ENCODE measurements at regions not wholly inside any gene's neighbourhood (a gene's known extent, or its start where the extent isn't known, plus 50 kb on each side); places are given as distances from the start of the nearest gene placed in this dataset.
A peak's percentile ranks its signal among the peaks of the same experiment; 100 is the strongest.
"Not testable (repeated sequence)": the region's sequence is repeated elsewhere in the genome, so short reads cannot be mapped to it uniquely, and the experiment has no call there.

GRCh38 chr12:127153996-127154395 lies 1113.0 kb upstream of the TMEM132C start:
- DNase-seq (ENCODE audit: low spot score): no peak
- in situ Hi-C loops (cut with HindIII; ENCODE audit: low sequenced_read_pairs): no loop called here

- in situ Hi-C loops (cut with HindIII; ENCODE audit: low sequenced_read_pairs); DNase-seq (ENCODE audit: low spot score): not testable (repeated sequence)
These were observed 1112.1 kb upstream of the TMEM132C start for GRCh38 chr12:127154830-127155229.

DNA sequence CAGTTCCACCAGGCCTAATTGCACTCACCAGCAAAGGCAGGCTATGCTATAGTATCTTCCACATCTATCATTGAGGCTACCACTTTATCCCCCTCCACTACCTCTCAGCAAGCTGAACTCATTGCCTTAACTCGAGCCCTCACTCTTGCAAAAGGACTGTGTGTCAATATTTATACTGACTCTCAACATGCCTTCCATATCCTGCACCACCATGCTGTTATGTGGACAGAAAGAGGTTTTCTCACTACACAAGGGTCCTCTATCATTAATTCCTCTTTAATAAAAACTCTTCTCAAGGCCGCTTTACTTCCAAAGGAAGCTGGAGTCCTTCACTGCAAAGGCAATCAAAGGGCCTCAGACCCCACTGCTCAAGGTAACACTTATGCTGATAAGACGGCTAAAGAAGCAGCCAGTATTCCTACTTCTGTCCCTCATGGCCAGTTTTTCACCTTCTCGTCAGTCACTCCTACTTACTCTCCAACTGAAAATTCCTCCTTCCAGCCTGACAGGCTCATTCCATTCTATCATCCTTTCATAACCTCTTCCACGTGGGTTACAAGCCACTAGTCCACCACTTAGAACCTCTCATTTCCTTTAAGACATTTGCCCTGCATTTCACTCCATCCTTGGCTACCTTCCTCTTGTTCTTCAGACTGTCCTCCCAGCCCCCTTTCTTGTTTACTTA lies 1110.9 kb upstream of the TMEM132C start:
- DNase-seq (ENCODE audit: low spot score); in situ Hi-C loops (cut with HindIII; ENCODE audit: low sequenced_read_pairs): not testable (repeated sequence)

GRCh38 chr12:127157501-127158366 lies 1109.2 kb upstream of the TMEM132C start:
- in situ Hi-C loops (cut with HindIII; ENCODE audit: low sequenced_read_pairs); DNase-seq (ENCODE audit: low spot score): not testable (repeated sequence)

DNA sequence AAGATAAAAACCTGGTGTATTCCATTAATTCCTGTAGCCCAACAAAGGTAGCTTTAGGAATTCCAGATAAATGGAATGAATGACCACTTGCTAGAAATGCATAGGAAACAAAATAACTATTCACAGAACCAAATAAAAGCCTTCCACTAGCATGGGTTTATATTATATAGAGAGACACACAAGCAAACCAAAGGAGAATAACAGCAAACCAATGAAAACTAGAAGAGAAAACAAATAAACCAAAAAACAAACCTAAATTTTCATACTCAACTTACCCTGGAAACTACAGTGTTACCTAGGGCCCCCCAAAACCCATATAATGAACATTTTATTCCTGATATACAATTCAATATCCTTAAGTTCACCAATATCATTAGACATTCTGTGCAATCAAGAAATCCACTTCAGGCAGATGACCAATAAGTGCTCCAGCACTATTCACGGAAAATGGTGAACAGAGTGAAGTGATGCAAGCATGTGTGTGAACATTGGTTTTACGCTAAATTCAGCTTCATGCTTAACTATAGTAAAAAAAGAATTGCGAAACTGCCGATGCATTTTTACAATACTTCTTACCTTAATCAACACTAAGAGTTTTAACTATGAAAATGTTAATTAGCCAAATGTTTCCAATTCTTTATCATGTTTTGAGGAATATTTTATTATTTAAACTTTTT lies 1108.4 kb upstream of the TMEM132C start:
- in situ Hi-C loops (cut with HindIII; ENCODE audit: low sequenced_read_pairs): no loop called here
- no peak for DNase-seq (ENCODE audit: low spot score)

GRCh38 chr12:127161466-127161865 lies 1105.5 kb upstream of the TMEM132C start:
- in situ Hi-C loops (cut with HindIII; ENCODE audit: low sequenced_read_pairs): no loop called here

GRCh38 chr12:127162307-127162706 lies 1104.7 kb upstream of the TMEM132C start:
- peak; percentile 18 for DNase-seq (ENCODE audit: low spot score)
- in situ Hi-C loops (cut with HindIII; ENCODE audit: low sequenced_read_pairs): no loop called here

More at GRCh38 chr12:127161466-127161865, 1105.5 kb upstream of the TMEM132C start:
- no peak for DNase-seq (ENCODE audit: low spot score)

- no peak for DNase-seq (ENCODE audit: low spot score)
- in situ Hi-C loops (cut with HindIII; ENCODE audit: low sequenced_read_pairs): no loop called here
These were observed 1104.1 kb upstream of the TMEM132C start for GRCh38 chr12:127162902-127163301.

DNA sequence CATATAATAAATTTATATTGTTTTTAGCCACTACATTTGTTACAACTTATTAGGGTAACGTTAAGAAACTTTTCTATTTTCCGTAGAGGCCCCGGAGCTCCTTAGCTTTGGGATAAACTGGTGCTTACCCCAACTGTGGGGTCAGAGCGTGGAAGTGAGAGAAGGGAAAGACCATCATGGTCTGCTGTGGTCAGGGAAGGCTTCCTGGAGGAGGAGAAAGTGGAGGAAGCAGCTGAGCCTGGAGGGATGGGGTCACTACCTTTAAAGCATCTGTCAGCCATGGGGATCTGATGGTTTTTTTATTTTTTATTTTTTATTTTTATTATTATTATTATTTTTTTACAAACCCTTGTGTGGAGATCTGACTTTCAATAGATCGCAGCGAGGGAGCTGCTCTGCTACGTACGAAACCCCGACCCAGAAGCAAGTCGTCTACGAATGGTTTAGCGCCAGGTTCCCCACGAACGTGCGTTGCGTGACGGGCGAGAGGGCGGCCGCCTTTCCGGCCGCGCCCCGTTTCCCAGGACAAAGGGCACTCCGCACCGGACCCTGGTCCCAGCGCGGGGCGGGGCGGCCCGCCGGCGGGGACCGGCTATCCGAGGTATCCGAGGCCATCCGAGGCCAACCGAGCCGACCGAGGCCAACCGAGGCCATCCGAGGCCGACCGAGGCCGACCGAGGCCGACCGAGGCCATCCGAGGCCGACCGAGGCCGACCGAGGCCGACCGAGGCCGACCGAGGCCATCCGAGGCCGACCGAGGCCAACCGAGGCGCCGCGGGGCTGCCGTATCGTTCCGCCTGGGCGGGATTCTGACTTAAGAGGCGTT lies 1101.2 kb upstream of the TMEM132C start:
- in situ Hi-C loops (cut with HindIII; ENCODE audit: low sequenced_read_pairs): no loop called here

DNA sequence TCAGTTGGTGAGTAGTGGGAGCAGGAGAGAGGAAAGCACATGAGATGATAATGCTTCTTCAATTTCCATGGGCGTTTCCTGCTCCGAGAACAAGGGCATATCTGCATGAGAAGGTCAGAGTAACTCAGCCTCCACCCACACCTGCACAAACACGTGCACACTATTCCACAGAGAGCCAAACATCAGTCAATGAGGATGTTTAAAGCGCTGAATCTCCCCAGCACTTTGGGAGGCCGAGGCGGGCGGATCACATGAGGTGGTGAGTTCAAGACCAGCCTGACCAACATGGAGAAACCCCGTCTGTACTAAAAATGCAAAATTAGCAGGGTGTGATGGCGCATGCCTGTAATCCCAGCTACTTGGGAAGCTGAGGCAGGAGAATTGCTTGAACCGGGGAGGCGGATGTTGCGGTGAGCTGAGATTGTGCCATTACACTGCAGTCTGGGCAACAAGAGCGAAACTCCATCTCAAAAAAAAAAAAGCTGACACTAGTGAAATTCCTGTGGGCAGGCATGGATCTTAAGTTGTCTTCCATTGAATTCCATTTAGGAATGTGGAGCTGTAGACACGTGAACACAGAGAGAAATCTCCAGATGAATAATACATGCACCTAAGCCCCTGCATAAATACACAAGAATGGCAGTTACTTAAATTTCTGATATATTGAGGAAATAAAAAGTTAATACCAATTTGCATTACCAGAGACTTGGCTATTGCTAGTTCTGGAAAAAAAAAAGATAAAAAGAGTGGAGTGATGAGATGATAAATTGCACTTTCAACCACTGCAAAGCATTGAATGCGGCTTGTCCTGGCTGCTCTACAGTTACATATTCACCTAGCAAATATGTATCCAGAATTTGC lies 1097.4 kb upstream of the TMEM132C start:
- in situ Hi-C loops (cut with HindIII; ENCODE audit: low sequenced_read_pairs): no loop called here
- DNase-seq (ENCODE audit: low spot score): no peak

More for the DNA sequence above, 1101.2 kb upstream of the TMEM132C start:
- DNase-seq (ENCODE audit: low spot score): peak; percentile 76

DNA sequence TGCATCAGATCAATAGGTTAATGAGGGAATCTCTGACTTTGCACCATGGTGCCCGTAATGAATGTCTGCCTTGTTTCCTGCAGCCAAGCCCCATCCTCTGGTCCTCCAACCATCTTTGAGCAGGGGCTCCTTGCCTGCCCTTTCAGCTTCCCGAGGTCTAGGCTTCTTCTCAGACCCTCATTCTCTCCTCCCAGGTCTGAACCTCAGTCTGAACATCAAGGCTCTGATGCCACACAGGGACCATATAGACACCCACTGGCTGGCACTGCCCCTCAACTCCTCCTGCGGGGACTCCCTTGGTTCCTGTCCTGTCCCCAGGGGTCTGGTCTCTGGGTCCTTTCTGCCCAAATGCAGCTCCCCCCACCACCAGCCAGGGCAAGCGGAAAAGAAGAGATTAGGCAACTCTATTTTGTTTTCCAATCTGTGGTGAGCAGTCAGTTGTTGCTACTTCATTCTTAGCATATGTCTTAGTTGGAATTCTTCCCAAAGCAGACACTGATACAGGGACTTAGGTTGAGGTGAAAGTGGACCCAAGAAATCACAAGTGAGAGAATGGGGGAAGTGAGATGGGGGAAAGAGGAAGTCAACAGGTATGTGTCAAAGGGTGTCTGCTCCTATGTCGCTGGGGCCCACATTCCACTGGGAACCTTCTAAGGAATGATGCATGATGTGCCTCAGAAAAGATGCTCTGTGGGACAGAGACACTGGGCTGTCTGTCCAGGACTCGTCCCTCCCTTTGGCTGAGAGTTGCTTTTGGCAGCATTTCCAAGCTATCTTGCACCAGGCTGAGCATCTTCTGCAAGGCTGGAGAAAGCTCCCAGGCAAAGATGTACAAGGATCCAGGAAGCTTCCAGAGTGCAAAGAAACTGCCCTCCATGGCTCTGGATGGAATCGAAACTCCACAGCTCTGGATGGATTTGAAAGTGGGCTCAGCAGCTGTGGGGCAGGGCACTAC lies 1096.5 kb upstream of the TMEM132C start:
- in situ Hi-C loops (cut with HindIII; ENCODE audit: low sequenced_read_pairs): no loop called here

GRCh38 chr12:127172861-127173260 lies 1094.1 kb upstream of the TMEM132C start:
- no peak for DNase-seq (ENCODE audit: low spot score)
- in situ Hi-C loops (cut with HindIII; ENCODE audit: low sequenced_read_pairs): no loop called here

More for the DNA sequence above, 1096.5 kb upstream of the TMEM132C start:
- DNase-seq (ENCODE audit: low spot score): no peak

DNA sequence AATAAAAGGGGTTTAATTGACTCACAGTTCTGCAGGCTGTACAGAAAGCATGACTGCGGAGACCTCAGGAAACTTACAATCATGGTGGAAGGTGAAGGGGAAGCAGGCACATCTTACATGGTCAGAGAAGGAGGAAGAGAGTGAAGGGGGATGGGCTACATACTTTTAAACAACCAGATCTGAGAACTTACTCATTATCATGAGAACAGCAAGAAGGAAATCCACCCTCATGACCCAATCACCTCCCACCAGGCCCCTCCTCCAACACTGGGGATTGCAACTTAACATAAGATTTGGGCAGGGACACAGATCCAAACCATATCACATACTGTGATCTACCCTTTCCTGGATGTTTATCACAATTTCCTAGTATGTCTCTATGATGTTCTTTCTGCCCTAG lies 1093.0 kb upstream of the TMEM132C start:
- in situ Hi-C loops (cut with HindIII; ENCODE audit: low sequenced_read_pairs); DNase-seq (ENCODE audit: low spot score): not testable (repeated sequence)

DNA sequence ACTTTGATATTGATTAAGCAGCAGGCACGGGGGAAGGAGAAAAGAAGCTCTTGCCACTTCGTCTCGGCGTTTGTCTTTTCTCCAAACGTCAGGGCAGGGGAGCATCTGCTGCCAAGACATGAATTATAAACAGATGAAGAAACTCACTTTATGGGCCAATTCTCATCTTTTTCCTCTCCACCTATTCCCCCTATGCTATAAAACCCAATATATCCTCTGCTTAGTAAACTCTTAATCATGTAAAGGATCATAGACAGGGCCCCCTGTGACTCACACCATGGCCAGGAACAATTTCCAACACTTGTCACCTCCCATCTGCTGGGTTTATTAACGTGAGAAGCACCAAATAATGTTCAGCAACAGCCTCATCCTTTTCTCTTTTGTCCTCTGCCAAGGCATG lies 1092.1 kb upstream of the TMEM132C start:
- peak; percentile 10 for DNase-seq (ENCODE audit: low spot score)
- in situ Hi-C loops (cut with HindIII; ENCODE audit: low sequenced_read_pairs): no loop called here

DNA sequence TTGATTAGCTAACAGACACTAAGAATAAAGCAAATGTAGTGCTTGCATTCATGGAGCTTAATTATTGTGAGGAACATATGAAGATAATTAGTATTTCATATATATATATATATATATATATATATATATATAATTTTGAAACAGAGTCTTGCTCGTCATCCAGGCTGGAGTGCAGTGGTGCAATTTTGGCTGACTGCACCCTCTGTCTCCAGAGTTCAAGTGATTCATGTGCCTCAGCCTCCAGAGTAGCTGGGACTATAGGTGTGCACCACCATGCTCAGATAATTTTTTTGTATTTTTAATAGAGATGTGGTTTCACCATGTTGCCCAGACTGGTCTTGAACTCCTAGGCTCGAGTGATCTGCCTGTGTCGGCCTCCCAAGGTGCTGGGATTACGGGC lies 1091.6 kb upstream of the TMEM132C start:
- no peak for DNase-seq (ENCODE audit: low spot score)
- in situ Hi-C loops (cut with HindIII; ENCODE audit: low sequenced_read_pairs): no loop called here

DNA sequence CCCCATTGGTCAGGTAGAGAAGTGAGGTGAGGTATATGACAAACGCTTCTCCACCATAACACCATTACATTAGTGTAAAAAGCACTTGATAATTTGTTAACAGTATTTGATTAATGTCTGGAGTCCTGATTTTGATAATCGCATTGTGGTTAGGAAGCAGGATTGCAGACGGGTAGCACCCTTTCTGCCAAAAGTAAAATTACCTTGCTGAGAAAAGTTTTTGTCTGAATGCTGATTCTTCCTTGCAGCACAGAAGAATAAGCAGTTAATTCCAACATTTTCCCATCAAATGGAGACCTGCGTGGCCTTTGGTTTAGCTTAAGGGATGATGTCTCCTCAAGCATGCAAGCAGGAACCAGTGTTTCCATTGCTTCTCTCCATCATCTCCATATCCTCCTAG lies 1090.2 kb upstream of the TMEM132C start:
- in situ Hi-C loops (cut with HindIII; ENCODE audit: low sequenced_read_pairs): no loop called here
- DNase-seq (ENCODE audit: low spot score): no peak

DNA sequence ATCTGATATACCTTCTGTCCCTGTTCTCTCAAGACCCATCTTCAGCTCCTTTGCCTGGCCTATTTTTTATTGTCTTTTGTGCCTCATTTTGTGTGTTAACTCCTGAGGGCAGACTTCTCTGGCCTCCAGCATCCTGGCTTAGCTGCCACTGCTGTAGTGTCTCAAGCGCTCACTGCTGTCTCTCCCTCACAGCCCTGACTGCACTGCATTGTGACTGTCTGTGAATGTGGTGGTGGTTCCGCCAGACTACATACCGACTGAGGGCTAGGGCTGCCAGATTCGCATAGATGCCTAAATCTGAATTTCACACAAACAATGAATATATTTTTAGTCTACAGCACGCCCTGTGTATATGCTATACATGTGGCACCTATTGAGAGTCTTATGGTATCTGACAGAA lies 1088.9 kb upstream of the TMEM132C start:
- DNase-seq (ENCODE audit: low spot score): no peak
- in situ Hi-C loops (cut with HindIII; ENCODE audit: low sequenced_read_pairs): no loop called here

Data from G401 (cell line).